Fibroblast of skin of scalp (primary cell): ENCODE measurements at regions not wholly inside any gene's neighbourhood (a gene's known extent, or its start where the extent isn't known, plus 50 kb on each side); places are given as distances from the start of the nearest gene placed in this dataset.
A peak's percentile ranks its signal among the peaks of the same experiment; 100 is the strongest.

Source experiments
- DNase-seq: peaks from one replicate; pipeline ENCODE4 v3.0.0-alpha.2; 2013

DNA sequence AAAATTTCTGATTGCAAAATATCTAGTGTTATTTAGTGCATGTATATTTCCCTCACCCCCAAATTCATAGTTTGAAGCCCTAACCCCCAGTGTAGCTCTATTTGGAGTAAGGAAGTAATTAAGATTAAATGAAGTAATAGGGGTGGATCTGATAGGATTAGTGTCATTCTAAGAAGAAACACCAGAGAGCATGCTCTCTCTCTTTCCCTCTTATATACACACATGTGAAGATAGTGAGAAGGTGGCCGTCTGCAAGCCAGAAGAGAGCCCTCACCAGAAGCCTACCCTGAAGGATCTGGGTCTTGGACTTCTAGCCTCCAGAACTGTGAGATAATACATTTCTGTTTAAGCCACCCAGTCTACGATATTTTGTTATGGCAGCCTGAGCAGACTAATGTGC is 120.3 kb downstream of the TMEM30B start:
- DNase-seq, result no peak

DNA sequence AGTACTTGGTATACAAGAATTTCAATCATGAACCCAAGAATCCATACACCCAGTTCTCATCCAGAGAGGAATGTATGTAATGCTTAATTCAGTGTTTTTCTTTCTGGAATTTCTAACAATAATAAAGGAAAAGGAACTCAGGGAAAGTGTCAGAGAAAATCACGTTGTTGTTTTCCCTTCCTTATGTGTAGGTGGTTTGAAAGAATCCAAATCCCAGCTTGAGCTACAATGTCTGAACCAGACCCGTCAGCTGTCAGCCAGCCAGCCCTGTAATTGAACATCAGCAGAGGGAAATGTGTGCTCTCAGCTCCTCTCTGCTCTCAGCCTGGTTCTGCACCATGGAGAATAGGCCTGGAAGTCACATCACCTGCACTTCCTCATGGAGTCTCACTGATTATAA is 126.5 kb downstream of the TMEM30B start:
- DNase-seq, result peak; percentile 93

DNA sequence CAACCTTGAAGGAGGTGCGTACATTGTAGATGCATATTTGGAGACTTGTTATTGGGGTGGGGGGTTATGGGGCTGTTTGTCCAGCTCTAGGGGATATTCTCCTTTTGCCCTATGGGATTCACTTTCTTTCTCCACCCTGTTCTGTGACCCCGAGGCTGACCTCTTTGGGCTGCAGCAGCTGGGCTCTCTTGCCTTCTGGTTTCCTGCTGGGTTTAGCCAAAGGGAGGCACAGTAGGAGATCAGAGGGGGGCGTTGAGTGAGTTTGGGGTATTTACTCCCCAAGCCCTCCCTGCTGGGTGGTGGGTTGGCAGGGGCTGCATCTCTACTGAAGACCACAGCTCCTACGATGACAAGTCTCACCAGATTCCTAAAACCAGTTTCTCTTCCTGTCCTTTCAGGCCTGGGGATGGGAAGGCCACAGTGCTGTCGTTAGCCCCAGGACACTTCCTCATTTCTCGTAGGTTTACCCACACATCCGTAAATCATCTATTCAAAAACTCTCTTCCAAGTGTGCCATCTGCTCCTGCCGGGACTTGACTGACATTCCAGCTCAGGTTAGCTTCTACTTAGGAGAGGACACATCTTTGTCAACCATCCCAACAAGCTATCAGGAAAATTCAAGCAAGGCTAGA is 127.1 kb downstream of the TMEM30B start:
- no peak for DNase-seq

DNA sequence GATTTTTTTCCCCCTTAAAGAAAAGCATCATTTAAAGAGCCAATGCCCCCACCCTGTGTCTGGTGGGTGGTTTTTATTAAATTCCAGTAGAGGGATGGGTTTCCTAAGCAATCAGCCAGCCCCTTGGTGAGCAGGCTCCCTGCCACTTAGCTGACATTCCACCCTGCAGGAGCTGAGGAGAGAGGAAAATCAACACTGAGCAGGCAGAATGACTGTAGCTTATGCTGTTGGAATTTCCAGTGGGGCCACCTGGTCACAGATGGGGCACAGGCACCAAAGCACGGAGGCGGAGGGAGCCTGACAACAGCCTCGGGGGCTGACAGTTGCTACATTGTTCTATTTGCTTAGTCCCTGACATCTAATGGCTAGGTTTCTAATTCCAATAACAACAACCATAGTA is 127.7 kb downstream of the TMEM30B start:
- peak; percentile 95 for DNase-seq

DNA sequence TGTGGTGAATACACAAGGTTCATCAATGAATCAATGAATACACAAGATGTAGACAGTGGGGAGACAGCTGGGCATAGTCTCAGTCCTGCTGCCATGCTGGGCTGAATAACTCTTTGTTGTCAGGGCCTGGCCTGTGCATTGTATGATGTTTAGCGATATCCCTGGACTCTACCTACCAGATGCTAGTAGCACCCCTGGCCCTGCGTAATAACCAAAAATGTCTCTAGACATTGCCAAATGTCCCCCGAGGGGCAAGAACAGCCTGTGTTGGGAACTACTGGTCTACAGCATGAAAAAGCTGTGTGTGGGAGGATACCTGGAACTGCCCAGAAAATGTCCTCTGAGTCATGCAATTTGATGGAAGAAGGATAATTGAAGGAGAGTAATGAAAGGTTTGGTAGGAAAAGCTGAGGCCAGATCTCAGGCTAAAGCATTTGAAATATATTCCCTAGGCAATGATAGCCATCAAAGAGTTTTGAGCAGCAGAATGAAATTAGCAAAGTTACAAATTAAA is 128.2 kb downstream of the TMEM30B start:
- DNase-seq, result peak; percentile 68

DNA sequence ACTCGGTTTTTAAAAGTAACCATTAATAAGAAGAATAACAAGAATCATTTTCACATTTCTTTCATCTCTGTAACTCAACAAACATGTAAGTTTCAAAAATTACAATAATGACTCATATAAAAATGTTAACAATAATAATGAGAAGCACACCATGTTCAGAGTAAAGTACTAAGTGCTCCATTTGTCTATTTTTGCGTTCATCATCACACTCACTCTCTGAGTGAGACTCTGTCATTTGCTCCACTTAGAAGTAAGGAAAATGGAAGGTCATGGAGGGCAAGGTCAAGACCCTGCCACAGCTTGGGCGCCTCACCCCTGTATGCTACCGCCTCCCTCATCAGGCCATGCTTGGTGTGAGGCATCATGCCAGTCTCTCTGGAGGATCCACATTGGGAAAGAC is 129.9 kb downstream of the TMEM30B start:
- DNase-seq, result peak; percentile 70

DNA sequence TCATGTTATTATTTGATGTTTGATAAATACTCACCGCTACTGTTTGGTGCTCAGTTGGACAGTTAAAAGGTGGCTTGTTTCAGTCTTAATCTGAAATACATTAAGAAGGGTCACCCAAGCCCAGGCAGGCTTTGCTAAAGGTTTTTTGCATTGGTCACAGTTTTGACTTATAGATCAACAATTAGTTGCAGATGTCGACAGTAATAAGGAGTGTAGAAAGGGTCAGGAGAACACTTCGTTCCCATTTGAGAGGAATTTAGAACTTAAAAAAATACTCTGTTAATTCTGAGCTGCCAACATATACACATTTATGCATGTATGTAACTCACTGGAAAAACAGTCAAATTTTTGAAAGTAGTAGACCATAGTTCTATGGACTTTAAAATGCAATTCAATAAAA is 130.3 kb downstream of the TMEM30B start:
- peak; percentile 84 for DNase-seq

DNA sequence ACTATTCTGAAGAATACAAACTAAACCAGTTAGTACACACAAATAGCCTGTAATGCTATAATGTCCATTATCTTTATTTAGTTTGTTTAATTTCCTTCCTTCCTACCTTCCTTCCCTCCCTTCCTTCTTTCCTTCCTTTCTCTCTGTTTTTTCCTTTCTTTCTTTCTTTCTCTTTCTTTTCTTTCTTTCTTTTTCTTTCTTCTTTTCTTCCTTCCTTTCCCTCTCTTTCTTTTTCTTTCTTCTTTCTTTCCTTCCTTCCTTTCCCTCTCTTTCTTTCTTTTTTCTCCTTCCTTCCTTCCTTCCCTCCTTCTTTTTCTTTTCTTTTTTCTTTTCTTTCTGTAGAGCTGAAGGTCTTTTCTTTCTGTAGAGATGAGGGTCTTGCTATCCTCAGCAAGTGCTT is 131.2 kb downstream of the TMEM30B start:
- DNase-seq, result no peak

DNA sequence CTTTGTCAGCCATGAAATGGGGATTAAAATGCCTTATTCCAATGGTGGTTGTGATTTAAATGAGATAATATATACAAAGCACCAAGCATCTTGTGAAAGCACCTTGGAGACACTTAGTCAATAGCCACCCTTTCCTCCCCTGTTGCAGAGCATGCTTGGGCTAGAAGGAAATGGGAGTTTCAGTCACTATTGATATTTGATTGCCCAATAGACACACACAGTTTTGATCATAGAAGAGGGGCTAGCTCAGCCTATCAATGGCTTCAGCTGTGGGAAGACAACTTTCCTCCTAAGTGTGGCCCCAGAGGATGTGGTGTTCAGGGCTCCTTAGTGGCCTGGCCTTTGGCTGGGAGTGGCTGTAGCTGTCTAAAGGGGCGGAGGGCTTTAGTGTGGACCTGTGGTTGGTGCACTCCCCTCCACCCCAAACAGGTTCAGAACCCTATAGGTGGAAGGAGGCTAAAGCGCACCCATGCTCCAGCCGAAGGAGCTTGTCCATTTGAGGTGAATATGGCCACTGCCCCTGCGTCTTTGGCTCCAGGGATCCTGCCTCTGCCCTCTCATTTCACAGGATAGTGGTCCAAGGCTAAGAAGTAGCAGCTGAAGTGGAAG is 132.3 kb downstream of the TMEM30B start:
- no peak for DNase-seq

DNA sequence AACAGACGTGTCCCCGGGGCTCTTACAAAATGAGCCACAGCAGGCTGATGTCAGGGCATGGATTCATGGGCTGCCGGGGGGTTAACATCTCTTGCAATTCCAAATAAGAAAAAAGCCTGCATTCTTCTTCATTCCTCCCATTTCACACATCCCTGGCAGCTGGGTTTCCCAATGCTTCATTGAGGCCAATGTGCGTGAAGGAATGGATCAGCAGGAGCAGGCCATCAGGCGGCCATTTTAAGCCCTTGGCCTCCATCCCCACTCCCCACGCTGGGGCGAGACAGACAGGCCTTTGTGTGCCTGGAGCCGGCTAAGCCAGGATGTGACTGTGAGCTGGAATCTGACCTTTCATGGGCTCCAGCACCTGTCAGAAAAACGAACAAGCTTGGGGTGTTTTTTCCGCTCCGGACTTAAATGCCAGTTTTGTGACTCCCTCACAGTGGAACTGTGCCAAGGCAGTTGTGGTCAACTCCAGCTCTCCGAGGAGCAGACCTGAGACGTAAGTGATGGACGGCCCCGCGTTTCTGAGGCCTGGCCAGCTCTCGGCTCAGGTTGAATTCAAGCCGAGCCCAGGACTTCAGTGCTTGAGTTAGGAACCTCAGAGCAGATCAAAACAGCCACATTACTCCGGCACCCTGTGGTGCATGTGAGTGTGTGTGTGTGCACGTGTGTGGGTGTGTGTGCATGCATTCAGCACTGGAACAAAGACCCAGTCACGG is 133.1 kb downstream of the TMEM30B start:
- DNase-seq, result peak; percentile 78

DNA sequence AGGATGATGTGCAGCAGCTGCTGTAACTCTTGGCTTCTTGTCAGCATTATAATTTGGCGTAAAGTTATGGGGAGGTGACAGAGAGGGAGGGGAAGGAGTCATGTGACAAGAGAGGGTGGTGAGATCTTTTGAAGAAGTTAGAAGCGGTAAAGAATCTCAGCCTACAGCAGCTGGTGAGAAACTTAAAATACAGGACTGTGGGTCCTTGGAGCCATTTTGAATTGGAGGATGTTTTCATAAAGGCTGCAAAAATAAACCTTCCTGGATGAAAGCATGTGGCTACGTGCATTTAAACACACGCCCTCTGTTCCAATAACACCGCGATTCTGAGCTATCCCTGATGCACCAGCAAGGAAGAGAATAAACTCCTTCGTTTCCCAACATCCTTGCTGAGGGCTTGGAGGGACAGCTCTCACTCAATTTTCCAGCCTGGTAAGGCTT is 133.7 kb downstream of the TMEM30B start:
- peak; percentile 85 for DNase-seq

DNA sequence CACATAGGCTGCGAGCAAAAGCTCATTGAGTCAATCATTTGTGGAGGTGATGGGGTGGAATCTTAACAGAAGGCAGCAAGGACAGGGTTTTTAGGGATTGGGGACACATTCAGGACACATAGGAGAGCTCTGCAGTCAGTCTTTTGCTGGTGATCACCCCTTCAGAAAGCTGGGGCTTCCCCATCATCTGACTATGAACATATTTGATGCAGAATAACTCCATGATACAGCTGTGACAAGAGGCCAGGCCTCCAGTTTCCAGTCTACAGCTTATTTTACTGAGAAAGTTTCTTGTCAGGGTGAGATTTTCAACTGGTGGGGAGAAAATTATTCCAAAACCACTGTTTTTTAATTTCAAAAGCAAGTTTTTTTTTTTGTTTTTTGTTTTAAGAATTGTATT is 134.2 kb downstream of the TMEM30B start:
- no peak for DNase-seq

DNA sequence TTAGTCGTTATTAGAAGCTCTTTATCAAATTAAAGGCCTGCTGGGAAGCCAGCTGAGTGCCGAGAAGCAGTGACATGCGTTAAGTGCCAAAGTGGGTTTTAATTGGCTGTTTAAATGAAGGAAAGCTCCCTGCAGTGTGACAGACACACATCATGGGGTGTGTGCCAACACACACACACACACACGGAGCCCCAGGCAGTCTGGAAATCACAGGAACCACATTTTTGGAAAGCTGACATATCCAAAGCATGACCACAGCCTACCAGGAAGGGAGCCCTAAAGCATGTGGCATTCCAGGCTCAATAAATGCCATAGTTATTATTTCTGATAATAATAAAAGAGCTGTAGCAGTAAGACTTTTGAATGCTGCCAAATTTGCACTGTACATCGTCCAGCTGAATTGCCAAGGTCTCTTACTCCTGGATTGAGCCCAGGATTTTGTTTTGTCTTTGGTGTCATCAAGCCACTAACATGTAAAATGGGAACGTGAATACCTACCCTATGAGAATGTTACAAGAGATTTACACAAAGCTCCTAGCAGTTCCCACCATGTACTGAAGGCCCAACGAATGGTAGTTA is 135.1 kb downstream of the TMEM30B start:
- peak; percentile 99 for DNase-seq

DNA sequence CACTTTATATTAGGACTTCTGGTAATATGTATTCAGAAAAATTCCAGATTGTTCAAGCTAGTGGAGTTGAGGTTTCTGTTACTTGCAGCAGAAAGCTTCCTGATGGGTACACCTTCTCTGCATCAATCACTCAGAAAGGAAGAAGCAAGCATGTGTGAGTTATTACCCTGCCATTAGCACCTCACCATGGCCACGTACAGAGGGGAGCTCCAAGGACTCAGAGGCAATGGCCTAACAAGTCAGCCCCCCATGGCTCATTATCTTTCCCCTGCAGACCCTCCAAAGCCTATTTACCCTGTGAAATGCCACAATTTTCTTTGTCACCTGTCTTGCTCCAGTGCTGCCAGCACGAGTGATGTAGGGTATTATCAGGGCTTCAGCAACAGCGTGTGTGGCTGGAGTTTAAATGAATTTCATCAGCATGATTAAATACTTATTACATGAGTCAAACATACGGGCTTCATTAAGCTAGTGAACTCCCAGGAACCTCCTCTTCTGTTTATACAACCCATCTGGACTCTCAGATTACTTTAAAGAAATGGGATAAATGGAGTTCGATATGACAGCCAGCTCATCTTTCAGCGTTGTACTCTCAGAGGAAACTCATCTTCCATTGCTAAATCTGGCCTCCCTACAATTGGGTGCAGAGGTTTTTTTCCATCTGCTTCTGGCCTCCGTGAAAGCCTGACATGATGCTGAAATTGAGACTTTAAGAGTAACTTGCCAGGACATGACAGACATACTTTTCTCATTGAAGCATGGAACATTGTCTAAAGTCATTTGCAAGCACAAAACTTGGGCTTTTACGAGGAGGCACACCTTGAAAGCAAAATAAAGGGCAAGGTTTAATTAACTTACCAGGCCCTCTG is 135.9 kb downstream of the TMEM30B start:
- peak; percentile 97 for DNase-seq

DNA sequence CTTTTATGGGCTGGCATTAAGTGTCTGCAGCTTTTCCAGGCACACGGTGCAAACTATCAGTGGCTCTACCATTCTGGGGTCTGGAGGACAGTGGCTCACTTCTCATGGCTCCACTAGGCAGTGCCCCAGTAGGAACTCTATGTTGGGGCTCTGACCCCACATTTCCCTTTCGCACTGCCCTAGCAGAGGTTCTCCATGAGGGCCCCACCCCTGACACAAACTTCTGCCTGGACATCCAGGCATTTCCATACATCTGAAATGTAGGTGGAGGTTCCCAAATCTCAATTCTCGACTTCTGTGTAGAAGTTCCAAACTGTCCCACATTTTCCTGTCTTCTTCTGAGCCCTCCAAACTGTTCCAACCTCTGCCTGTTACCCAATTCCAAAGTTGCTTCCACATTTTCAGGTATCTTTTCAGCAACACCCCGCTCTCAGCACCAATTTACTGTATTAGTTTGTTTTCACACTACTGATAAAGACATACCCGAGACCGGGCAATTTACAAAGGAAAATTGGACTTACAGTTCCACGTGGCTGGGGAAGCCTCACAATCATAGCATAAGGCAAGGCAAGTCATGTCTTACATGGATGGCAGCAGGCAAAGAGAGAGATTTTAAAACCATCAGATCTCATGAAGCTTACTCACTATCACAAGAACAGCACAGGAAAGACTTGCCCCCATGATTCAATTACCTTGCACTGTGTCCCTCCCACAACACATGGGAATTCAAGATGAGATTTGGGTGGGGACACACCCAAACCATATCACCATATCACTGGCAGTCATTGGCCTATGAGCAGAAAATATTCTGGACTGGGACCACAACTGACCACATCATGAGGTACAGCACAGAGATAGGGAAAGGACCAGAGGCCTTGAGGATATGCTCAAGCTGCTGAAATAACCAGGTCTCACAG is 136.8 kb downstream of the TMEM30B start:
- DNase-seq, result peak; percentile 25

DNA sequence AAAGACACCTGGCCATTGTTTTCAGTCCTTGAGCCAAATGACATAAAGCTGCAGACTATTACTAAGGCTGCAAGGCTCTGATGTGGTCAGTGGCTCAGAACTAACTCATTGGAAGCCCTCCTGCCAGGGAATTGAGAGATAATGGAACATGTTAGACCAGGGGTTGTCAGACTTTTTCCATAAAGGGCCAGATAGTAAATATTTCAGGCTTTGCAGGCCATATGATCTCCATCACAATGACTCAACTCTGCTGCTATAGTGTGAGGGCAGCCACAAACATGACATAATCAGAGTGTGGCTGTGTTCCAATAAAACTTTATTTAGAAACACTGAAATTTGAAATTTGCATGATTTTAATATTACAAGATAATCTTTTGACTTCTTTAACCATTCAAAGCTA is 140.3 kb downstream of the TMEM30B start:
- peak; percentile 82 for DNase-seq

DNA sequence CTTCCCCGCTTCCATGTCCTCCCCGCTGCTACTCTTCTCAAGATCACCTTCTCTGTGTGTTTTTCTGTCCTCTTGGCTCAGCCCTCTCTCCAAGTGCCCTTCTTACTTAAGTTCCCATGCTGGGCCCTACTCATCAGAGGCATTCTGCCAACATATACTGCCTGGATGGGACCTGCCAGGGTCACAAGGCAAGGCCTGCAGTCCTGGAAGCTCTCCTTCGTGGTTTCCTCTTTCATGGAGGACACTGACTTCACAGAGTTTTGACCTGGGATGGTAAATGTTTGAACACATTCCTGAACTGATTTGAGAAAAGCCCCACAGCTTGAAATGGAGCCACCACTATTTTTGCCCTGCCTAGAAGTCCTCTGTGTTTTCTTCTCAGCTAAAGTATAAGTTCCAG is 140.9 kb downstream of the TMEM30B start:
- DNase-seq, result peak; percentile 13

DNA sequence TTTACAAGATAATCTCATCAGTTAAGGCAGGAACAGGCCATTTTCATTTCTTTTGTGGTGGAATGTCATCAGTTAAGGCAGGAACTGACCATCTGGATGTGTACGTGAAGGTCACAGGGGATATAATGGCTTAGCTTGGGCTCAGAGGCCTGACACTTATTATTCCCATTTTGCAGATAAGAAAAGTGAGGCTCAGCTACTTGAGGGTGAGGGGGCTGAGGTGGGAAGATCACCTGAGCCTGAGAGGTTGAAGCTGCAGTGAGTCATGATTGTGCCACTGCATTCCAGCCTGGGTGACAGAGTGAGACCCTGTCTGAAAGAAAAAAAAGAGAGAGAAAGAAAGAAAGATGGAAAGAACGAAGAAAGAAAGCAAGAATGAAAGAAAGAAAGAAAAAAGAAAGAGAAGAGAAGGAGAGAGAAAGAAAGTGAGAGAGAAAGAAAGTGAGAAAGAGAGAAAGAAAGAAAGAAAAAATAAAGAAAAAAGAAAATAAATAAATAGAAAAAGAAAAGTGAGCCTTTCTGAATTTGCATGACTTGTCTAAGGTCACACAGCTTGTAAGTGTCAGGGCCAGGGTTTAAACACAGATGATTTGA is 142.0 kb downstream of the TMEM30B start:
- DNase-seq, result no peak

DNA sequence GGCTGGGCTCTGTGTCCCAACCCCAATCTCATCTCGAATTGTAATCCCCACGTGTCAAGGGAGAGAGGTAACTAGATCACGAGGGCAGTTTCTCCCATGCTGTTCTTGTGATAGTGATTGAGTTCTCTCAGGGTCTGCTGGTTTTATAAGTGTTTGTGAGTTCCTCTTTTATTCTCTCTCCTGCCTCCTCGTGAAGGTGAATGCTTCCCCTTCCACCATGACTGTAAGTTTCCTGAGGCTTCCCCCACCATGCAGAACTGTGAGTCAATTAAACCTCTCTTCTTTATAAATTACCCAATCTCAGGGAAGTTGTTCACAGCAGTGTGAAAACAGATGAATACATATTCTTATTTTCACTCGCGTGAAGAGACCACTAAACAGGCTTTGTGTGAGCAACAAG is 148.2 kb downstream of the TMEM30B start:
- no peak for DNase-seq

DNA sequence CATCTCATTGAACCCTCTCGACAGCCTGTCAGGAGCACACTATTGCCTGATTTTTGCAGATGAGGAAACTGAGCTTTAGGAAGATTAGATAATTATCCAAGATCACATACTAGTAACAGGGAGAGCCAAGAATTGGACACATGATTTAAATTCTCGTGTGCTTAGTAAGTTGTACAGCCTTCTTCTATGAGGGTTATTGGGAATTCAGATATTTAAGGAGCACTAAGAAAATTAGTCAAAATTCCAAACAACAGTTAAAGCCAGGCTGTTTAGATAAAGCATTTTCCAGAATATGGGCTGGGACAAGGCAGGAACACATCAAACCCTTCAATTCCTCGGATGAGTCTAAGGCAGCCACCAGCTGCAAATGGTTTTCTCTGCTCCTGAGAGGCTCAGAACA is 148.8 kb downstream of the TMEM30B start:
- DNase-seq, result peak; percentile 49
